ENCODE measurements at regions not wholly inside any gene's neighbourhood (a gene's known extent, or its start where the extent isn't known, plus 50 kb on each side); places are given as distances from the start of the nearest gene placed in this dataset.

GRCh38 chr20:58069207-58069606 lies 159.2 kb downstream of the ANKRD60 start:
- no peak for FAIRE-seq
- no peak for DNase-seq (ENCODE audit: insufficient read length, low spot score)
- no peak for TF ChIP-seq POLR2A (IDR thresholded peaks at IDR 0.05; ENCODE audit: low read depth, low read length)

- DNase-seq (ENCODE audit: insufficient read length, low spot score) = no peak
- no peak for TF ChIP-seq POLR2A (IDR thresholded peaks at IDR 0.05; ENCODE audit: low read depth, low read length)
- FAIRE-seq = no peak
Measured at GRCh38 chr20:58065508-58066361, 162.7 kb downstream of the ANKRD60 start.

- no peak for TF ChIP-seq POLR2A (IDR thresholded peaks at IDR 0.05; ENCODE audit: low read depth, low read length)
- no peak for FAIRE-seq
Measured at GRCh38 chr20:58064411-58065010, 163.9 kb downstream of the ANKRD60 start.

GRCh38 chr20:58059260-58059544 lies 169.3 kb downstream of the ANKRD60 start:
- FAIRE-seq (no peak), DNase-seq (ENCODE audit: insufficient read length, low spot score) (no peak)

More at GRCh38 chr20:58064411-58065010, 163.9 kb downstream of the ANKRD60 start:
- DNase-seq (ENCODE audit: insufficient read length, low spot score) = no peak

GRCh38 chr20:58058421-58059259 lies 169.8 kb downstream of the ANKRD60 start:
- TF ChIP-seq POLR2A (IDR thresholded peaks at IDR 0.05; ENCODE audit: low read depth, low read length) = no peak
- no peak for FAIRE-seq
- DNase-seq (ENCODE audit: insufficient read length, low spot score) = no peak

More at GRCh38 chr20:58059260-58059544, 169.3 kb downstream of the ANKRD60 start:
- no peak for TF ChIP-seq POLR2A (IDR thresholded peaks at IDR 0.05; ENCODE audit: low read depth, low read length)

- no peak for TF ChIP-seq POLR2A (IDR thresholded peaks at IDR 0.05; ENCODE audit: low read depth, low read length)
- DNase-seq (ENCODE audit: insufficient read length, low spot score) = no peak
- FAIRE-seq = no peak
Measured at GRCh38 chr20:58056921-58057686, 171.3 kb downstream of the ANKRD60 start.

- FAIRE-seq (no peak), DNase-seq (ENCODE audit: insufficient read length, low spot score) (no peak)
- TF ChIP-seq POLR2A (IDR thresholded peaks at IDR 0.05; ENCODE audit: low read depth, low read length) = no peak
Measured at GRCh38 chr20:58056021-58056591, 172.3 kb downstream of the ANKRD60 start.

GRCh38 chr20:58054780-58055373 lies 173.6 kb downstream of the ANKRD60 start:
- FAIRE-seq (no peak), DNase-seq (ENCODE audit: insufficient read length, low spot score) (no peak)
- TF ChIP-seq POLR2A (IDR thresholded peaks at IDR 0.05; ENCODE audit: low read depth, low read length) = no peak

- FAIRE-seq = no peak
- no peak for DNase-seq (ENCODE audit: insufficient read length, low spot score)
- TF ChIP-seq POLR2A (IDR thresholded peaks at IDR 0.05; ENCODE audit: low read depth, low read length) = no peak
Measured at GRCh38 chr20:58054082-58054779, 174.2 kb downstream of the ANKRD60 start.

GRCh38 chr20:58053391-58054055 lies 174.9 kb downstream of the ANKRD60 start:
- FAIRE-seq (no peak), DNase-seq (ENCODE audit: insufficient read length, low spot score) (no peak)
- TF ChIP-seq POLR2A (IDR thresholded peaks at IDR 0.05; ENCODE audit: low read depth, low read length) = no peak

GRCh38 chr20:58051367-58051766 lies 177.1 kb downstream of the ANKRD60 start:
- no peak for FAIRE-seq
- no peak for TF ChIP-seq POLR2A (IDR thresholded peaks at IDR 0.05; ENCODE audit: low read depth, low read length)
- DNase-seq (ENCODE audit: insufficient read length, low spot score) = no peak

Data from H54 (cell line).